DND-41 (cell line): ENCODE measurements at regions not wholly inside any gene's neighbourhood (a gene's known extent, or its start where the extent isn't known, plus 50 kb on each side); places are given as distances from the start of the nearest gene placed in this dataset.
"Not testable (repeated sequence)": the region's sequence is repeated elsewhere in the genome, so short reads cannot be mapped to it uniquely, and the experiment has no call there.

Experiments
- EZH2 ChIP-seq: IDR thresholded peaks from 3 replicates; pipeline ENCODE4 v1.6.1; 2012; ENCODE audit warnings: borderline replicate concordance, low read depth, mild to moderate bottlenecking, moderate library complexity, low read length, inconsistent platforms; ENCODE audit not compliant: severe bottlenecking
- TF ChIP-seq, protein P1 (sequence below): IDR thresholded peaks from 2 replicates; pipeline ENCODE4 v1.5.1; 2012; ENCODE audit warnings: borderline replicate concordance, low read length, moderate library complexity, mild to moderate bottlenecking; ENCODE audit not compliant: poor library complexity, severe bottlenecking; ENCODE audit errors: extremely low read depth

- not testable (repeated sequence) for TF ChIP-seq EZH2
- TF ChIP-seq, protein P1, sequence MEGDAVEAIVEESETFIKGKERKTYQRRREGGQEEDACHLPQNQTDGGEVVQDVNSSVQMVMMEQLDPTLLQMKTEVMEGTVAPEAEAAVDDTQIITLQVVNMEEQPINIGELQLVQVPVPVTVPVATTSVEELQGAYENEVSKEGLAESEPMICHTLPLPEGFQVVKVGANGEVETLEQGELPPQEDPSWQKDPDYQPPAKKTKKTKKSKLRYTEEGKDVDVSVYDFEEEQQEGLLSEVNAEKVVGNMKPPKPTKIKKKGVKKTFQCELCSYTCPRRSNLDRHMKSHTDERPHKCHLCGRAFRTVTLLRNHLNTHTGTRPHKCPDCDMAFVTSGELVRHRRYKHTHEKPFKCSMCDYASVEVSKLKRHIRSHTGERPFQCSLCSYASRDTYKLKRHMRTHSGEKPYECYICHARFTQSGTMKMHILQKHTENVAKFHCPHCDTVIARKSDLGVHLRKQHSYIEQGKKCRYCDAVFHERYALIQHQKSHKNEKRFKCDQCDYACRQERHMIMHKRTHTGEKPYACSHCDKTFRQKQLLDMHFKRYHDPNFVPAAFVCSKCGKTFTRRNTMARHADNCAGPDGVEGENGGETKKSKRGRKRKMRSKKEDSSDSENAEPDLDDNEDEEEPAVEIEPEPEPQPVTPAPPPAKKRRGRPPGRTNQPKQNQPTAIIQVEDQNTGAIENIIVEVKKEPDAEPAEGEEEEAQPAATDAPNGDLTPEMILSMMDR, result not testable (repeated sequence)
These were observed 270.1 kb upstream of the PREP start for GRCh38 chr6:105672856-105673538.
